Endothelial cell of umbilical vein (primary cell): ENCODE measurements at regions not wholly inside any gene's neighbourhood (a gene's known extent, or its start where the extent isn't known, plus 50 kb on each side); places are given as distances from the start of the nearest gene placed in this dataset.

Experiments
- BruUV-seq: library from RNA; stranded (reverse); fragments of 400-500 nt; replicated peaks from 2 replicates; lab custom pipeline; 2021; lab: Mats Ljungman, UMichigan
- CTCF ChIA-PET: fragments of 300-600, 350-600 bp; sonication (Branson Sonifier 250); formaldehyde crosslinking; loops from one replicate; lab custom pipeline; 2021; ENCODE audit warnings: antibody characterized with exemption, inconsistent platforms; lab: Charles Lee
- POLR2A ChIA-PET: fragments of 300-600, 350-600 bp; sonication (Branson Sonifier 250); formaldehyde crosslinking; loops from one replicate; lab custom pipeline; 2021; ENCODE audit warnings: antibody characterized with exemption, inconsistent platforms; lab: Charles Lee
- DNase-seq: peaks from one replicate; pipeline ENCODE4 v3.0.0-alpha.2; 2011; ENCODE audit warnings: low read depth, low spot score
- FAIRE-seq: peaks from 2 replicates; lab custom pipeline; 2011; peaks lifted over from hg19 to GRCh38; lab: Jason Lieb, UNC
- H2AFZ ChIP-seq: 2 replicates; pipeline ENCODE4 v1.6.0; 2012; ENCODE audit warnings: low read depth, low read length, control low read depth, inconsistent platforms
- H3K27ac ChIP-seq: 2 replicates; pipeline ENCODE4 v1.5.1; 2011; ENCODE audit warnings: low read depth, mild to moderate bottlenecking, control low read depth, low read length, moderate library complexity; ENCODE audit not compliant: insufficient read depth
- H3K27me3 ChIP-seq, 2 experiments: 2 replicates each; pipeline versions ENCODE4 v1.6.0 to v1.6.1; 2011; ENCODE audit warnings: low read length in 2 of 2, mixed read lengths in 1 of 2; ENCODE audit not compliant: control insufficient read depth in 2 of 2, insufficient read depth in 2 of 2
- H3K36me3 ChIP-seq, 2 experiments: 2 replicates in 1 of 2; 3 replicates in 1 of 2; pipeline ENCODE4 v1.5.1; 2011; ENCODE audit warnings: low read length in 2 of 2, mild to moderate bottlenecking in 1 of 2, moderate library complexity in 1 of 2; ENCODE audit not compliant: control insufficient read depth in 2 of 2, insufficient read depth in 2 of 2; ENCODE audit errors: extremely low read depth in 1 of 2
- H3K4me1 ChIP-seq: 3 replicates; pipeline ENCODE4 v1.5.1; 2011; ENCODE audit warnings: mild to moderate bottlenecking, low read length; ENCODE audit not compliant: control insufficient read depth, insufficient read depth; ENCODE audit errors: extremely low read depth
- H3K4me2 ChIP-seq: 2 replicates; pipeline ENCODE4 v1.6.1; 2011; ENCODE audit warnings: low read length, control low read depth, mixed read lengths; ENCODE audit not compliant: insufficient read depth
- H3K4me3 ChIP-seq, 3 experiments: fragments of 200-600 bp in 1 of 3; sonication (generic), shearing (Covaris generic) in 1 of 3; replicated peaks in 1 of 3; 2 replicates each; pipeline ENCODE4 v1.5.1; 2011 to 2016; ENCODE audit warnings: control low read depth in 3 of 3, low read length in 3 of 3, mild to moderate bottlenecking in 2 of 3, inconsistent platforms in 1 of 3, low read depth in 1 of 3, moderate library complexity in 1 of 3; ENCODE audit not compliant: insufficient read depth in 1 of 3
- H3K79me2 ChIP-seq: 2 replicates; pipeline ENCODE4 v1.6.0; 2012; ENCODE audit warnings: low read length, inconsistent platforms; ENCODE audit not compliant: control insufficient read depth, insufficient read depth
- H3K9ac ChIP-seq: replicated peaks from 2 replicates; pipeline ENCODE3; 2011; ENCODE audit warnings: low read length, control low read depth; ENCODE audit not compliant: insufficient read depth; ENCODE audit errors: extremely low read depth
- H3K9me1 ChIP-seq: replicated peaks from 3 replicates; pipeline ENCODE4 v1.6.0; 2011; ENCODE audit warnings: mild to moderate bottlenecking, low read length; ENCODE audit not compliant: control insufficient read depth, insufficient read depth; ENCODE audit errors: extremely low read depth
- H3K9me3 ChIP-seq: replicated peaks from 2 replicates; pipeline ENCODE4 v1.5.1; 2012; ENCODE audit warnings: low read length, inconsistent platforms; ENCODE audit not compliant: control insufficient read depth, insufficient read depth
- H4K20me1 ChIP-seq: replicated peaks from 2 replicates; pipeline ENCODE3; 2011; ENCODE audit warnings: mild to moderate bottlenecking, low read length; ENCODE audit not compliant: control insufficient read depth, insufficient read depth; ENCODE audit errors: extremely low read depth
- CTCF ChIP-seq, 2 donors: IDR thresholded peaks; 1 replicate in 1 of 2; 2 replicates in 1 of 2; pipeline ENCODE4 v1.5.1; 2011; ENCODE audit warnings: low read length in 2 of 2, mild to moderate bottlenecking in 2 of 2, moderate library complexity in 2 of 2, control low read depth in 1 of 2, inconsistent platforms in 1 of 2, low read depth in 1 of 2; ENCODE audit not compliant: insufficient read depth in 1 of 2; ENCODE audit errors: extremely low read depth in 1 of 2
- EZH2 ChIP-seq: IDR thresholded peaks from 2 replicates; pipeline ENCODE4 v1.6.1; 2012; ENCODE audit warnings: borderline replicate concordance, low read depth, mild to moderate bottlenecking, moderate library complexity, low read length, inconsistent platforms; ENCODE audit not compliant: severe bottlenecking
- FOS ChIP-seq: IDR thresholded peaks from 2 replicates; pipeline ENCODE4 v1.6.1; 2011; ENCODE audit warnings: mild to moderate bottlenecking, low read length, moderate library complexity, borderline replicate concordance; ENCODE audit not compliant: insufficient read depth
- GATA2 ChIP-seq: IDR thresholded peaks from 2 replicates; pipeline ENCODE4 v1.7.0; 2011; ENCODE audit warnings: low read depth, mild to moderate bottlenecking, moderate library complexity, mixed read lengths, low read length; ENCODE audit not compliant: insufficient read length, insufficient read depth
- JUN ChIP-seq: IDR thresholded peaks from 2 replicates; pipeline ENCODE4 v1.6.1; 2011; ENCODE audit warnings: borderline replicate concordance, low read depth; ENCODE audit not compliant: insufficient read length, insufficient read depth
- MAX ChIP-seq: IDR thresholded peaks from 2 replicates; pipeline ENCODE4 v1.6.1; 2011; ENCODE audit not compliant: insufficient read depth, insufficient read length
- MYC ChIP-seq: IDR thresholded peaks from one replicate; pipeline ENCODE4 v1.6.1; 2011; ENCODE audit warnings: mild to moderate bottlenecking, low read depth, low read length
- POLR2A ChIP-seq: IDR thresholded peaks from 2 replicates; pipeline ENCODE4 v1.6.1; 2012; ENCODE audit warnings: low read depth, mild to moderate bottlenecking, control low read depth, low read length
- POLR2AphosphoS5 ChIP-seq: IDR thresholded peaks from 2 replicates; pipeline ENCODE4 v1.6.1; 2012; ENCODE audit warnings: low read depth, mild to moderate bottlenecking, control low read depth, low read length, moderate library complexity; ENCODE audit not compliant: insufficient read depth
- dilution Hi-C: fragments of 300-500 bp; cut with MboI; formaldehyde crosslinking; loops from one replicate; pipeline ENCODE4 v1.15.0; 2019; ENCODE audit warnings: low sequenced_read_pairs; ENCODE audit not compliant: extremely low pct_ligation_motif_present
- intact Hi-C: fragments of 100-400 bp; cut with micrococcal nuclease; formaldehyde crosslinking; loops from one replicate; pipeline ENCODE4 v1.10.0; 2022

- Histone ChIP-seq H2AFZ (no peak overlapping the region), H3K79me2 (no peaks in the 10 kb centered on the region), H3K4me3 (no peak overlapping the region), H3K4me2 (no peak overlapping the region), H3K4me1 (no peaks in the 10 kb centered on the region), H4K20me1 (no peaks in the 10 kb centered on the region), H3K9me1 (no peaks in the 10 kb centered on the region), H3K9me3 (no peaks in the 10 kb centered on the region), H3K27me3 (peaks cover 18 to 31% of the 10 kb centered on the region in 2 experiments), H3K27ac (no peak overlapping the region), H3K36me3 (no peaks in the 10 kb centered on the region), H3K9ac (no peak overlapping the region)
- no TSS peak for BruUV-seq
- ChIA-PET POLR2A (no interaction called here), CTCF (interaction anchor here (0.8 kb wide), 1 partner anchor 63 kb away, joined by 4 read pairs; no protein-coding TSS in a partner anchor)
- no peak for TF ChIP-seq MYC
- TF ChIP-seq POLR2A, result no peak
- no peak for TF ChIP-seq POLR2AphosphoS5
- TF ChIP-seq JUN, result no peak
- no peak for TF ChIP-seq CTCF (IDR thresholded peaks at IDR 0.05; ENCODE audit: extremely low read depth in 1 of 2, insufficient read depth in 1 of 2, low read depth in 1 of 2, low read length in 2 of 2)
- FAIRE-seq, result no peak
- intact Hi-C loops, result no loop called here
- DNase-seq, result no peak
- dilution Hi-C loops, result no loop called here
Observed at GRCh38 chr14:22408547-22408946, 180.5 kb downstream of the DAD1 start.

GRCh38 chr14:22407033-22407432 lies 182.0 kb downstream of the DAD1 start:
- dilution Hi-C loops, result no loop called here

More at GRCh38 chr14:22407033-22407432, 182.0 kb downstream of the DAD1 start:
- BruUV-seq, result no TSS peak
- POLR2A ChIA-PET, result no interaction called here
- intact Hi-C loops, result no loop called here
- H2AFZ ChIP-seq, result no peak overlapping the region
- no peak overlapping the region for H3K27ac ChIP-seq
- H3K9ac ChIP-seq, result no peak overlapping the region
- no peak overlapping the region for H3K4me3 ChIP-seq
- peaks cover 11 to 26% of the 10 kb centered on the region in 2 experiments for H3K27me3 ChIP-seq
- no peaks in the 10 kb centered on the region for H3K79me2 ChIP-seq
- DNase-seq, result no peak
- no peaks in the 10 kb centered on the region for H3K4me1 ChIP-seq
- CTCF ChIA-PET, result no interaction called here
- no peaks in the 10 kb centered on the region for H3K9me3 ChIP-seq
- TF ChIP-seq POLR2A (no peak), JUN (no peak), MYC (no peak), EZH2 (no peak), CTCF (IDR thresholded peaks at IDR 0.05; ENCODE audit: extremely low read depth in 1 of 2, insufficient read depth in 1 of 2, low read depth in 1 of 2, low read length in 2 of 2) (no peak), FOS (no peak), POLR2AphosphoS5 (no peak), GATA2 (no peak), MAX (no peak)
- H3K4me2 ChIP-seq, result no peak overlapping the region
- no peaks in the 10 kb centered on the region for H4K20me1 ChIP-seq
- no peaks in the 10 kb centered on the region for H3K9me1 ChIP-seq
- no peaks in the 10 kb centered on the region for H3K36me3 ChIP-seq
- FAIRE-seq, result no peak
